CD14-positive monocyte (primary cell): ENCODE measurements at regions not wholly inside any gene's neighbourhood (a gene's known extent, or its start where the extent isn't known, plus 50 kb on each side); places are given as distances from the start of the nearest gene placed in this dataset.
A peak's percentile ranks its signal among the peaks of the same experiment; 100 is the strongest.

Experiments used
- DNase-seq, 3 donors: peaks; one replicate each; pipeline ENCODE4 v3.0.0-alpha.2; 2011 to 2022
- H2AFZ ChIP-seq: 2 replicates; pipeline ENCODE4 v1.6.0; 2012; ENCODE audit warnings: mild to moderate bottlenecking, low read depth, low read length, inconsistent platforms; ENCODE audit not compliant: insufficient read depth, poor library complexity, severe bottlenecking
- H3K27ac ChIP-seq, 2 donors: 1 replicate in 1 of 2; 2 replicates in 1 of 2; pipeline ENCODE4 v1.5.1; 2012 to 2013; ENCODE audit warnings: low read length in 2 of 2, control low read depth in 1 of 2, inconsistent platforms in 1 of 2, low read depth in 1 of 2, mild to moderate bottlenecking in 1 of 2
- H3K27me3 ChIP-seq, 2 donors: one replicate each; pipeline versions ENCODE4 v1.6.0 to v1.6.1; 2011 to 2013; ENCODE audit warnings: low read length in 2 of 2; ENCODE audit not compliant: control insufficient read depth in 2 of 2, insufficient read depth in 2 of 2
- H3K36me3 ChIP-seq, 2 donors: replicated peaks in 1 of 2; 1 replicate in 1 of 2; 2 replicates in 1 of 2; pipeline versions ENCODE4 v1.5.1 to v1.6.1; 2012 to 2013; ENCODE audit warnings: low read length in 2 of 2, control low read depth in 1 of 2, inconsistent platforms in 1 of 2, mild to moderate bottlenecking in 1 of 2; ENCODE audit not compliant: insufficient read depth in 2 of 2, control insufficient read depth in 1 of 2
- H3K4me1 ChIP-seq, 2 donors: 1 replicate in 1 of 2; 2 replicates in 1 of 2; pipeline versions ENCODE4 v1.5.1 to v1.6.1; 2012 to 2013; ENCODE audit warnings: low read length in 2 of 2, control low read depth in 1 of 2, inconsistent platforms in 1 of 2, mild to moderate bottlenecking in 1 of 2, moderate library complexity in 1 of 2; ENCODE audit not compliant: insufficient read depth in 2 of 2, control insufficient read depth in 1 of 2
- H3K4me2 ChIP-seq: replicated peaks from 2 replicates; pipeline ENCODE3; 2012; ENCODE audit warnings: low read length, moderate library complexity, mild to moderate bottlenecking; ENCODE audit not compliant: poor library complexity, severe bottlenecking; ENCODE audit errors: extremely low read depth
- H3K4me3 ChIP-seq, 3 experiments: fragments of 200-600 bp in 1 of 3; sonication (generic) in 1 of 3; replicated peaks in 1 of 3; 1 replicate in 2 of 3; 2 replicates in 1 of 3; pipeline ENCODE4 v1.5.1; 2011 to 2013; ENCODE audit warnings: low read length in 3 of 3, mild to moderate bottlenecking in 3 of 3, control low read depth in 2 of 3, low read depth in 2 of 3, inconsistent platforms in 1 of 3, moderate library complexity in 1 of 3
- H3K79me2 ChIP-seq: 2 replicates; pipeline ENCODE4 v1.6.0; 2012; ENCODE audit warnings: mild to moderate bottlenecking, control low read depth, inconsistent platforms, low read length, moderate library complexity; ENCODE audit not compliant: insufficient read depth
- H3K9ac ChIP-seq: 2 replicates; pipeline ENCODE4 v1.6.0; 2017; ENCODE audit warnings: low read length, mild to moderate bottlenecking; ENCODE audit not compliant: insufficient read depth, poor library complexity, severe bottlenecking
- H3K9me3 ChIP-seq, 2 donors: replicated peaks in 1 of 2; 1 replicate in 1 of 2; 2 replicates in 1 of 2; pipeline versions ENCODE4 v1.5.1 to v1.6.1; 2012 to 2013; ENCODE audit warnings: low read length in 2 of 2, control low read depth in 1 of 2; ENCODE audit not compliant: control insufficient read depth in 1 of 2, insufficient read depth in 1 of 2
- H4K20me1 ChIP-seq: 2 replicates; pipeline ENCODE4 v1.6.0; 2012; ENCODE audit warnings: mild to moderate bottlenecking, low read length, control low read depth, moderate library complexity; ENCODE audit not compliant: insufficient read depth
- H3K27ac Mint-ChIP-seq, 7 donors: one replicate each; pipeline ENCODE4 v1.8.0; 2020; ENCODE audit warnings: mild to moderate bottlenecking in 7 of 7, mixed read lengths in 7 of 7, moderate library complexity in 6 of 7, inconsistent platforms in 2 of 7
- H3K27me3 Mint-ChIP-seq, 3 donors: one replicate each; pipeline ENCODE4 v1.8.0; 2021 to 2022; ENCODE audit warnings: low read depth in 3 of 3, mild to moderate bottlenecking in 3 of 3, mixed read lengths in 3 of 3, moderate library complexity in 3 of 3, inconsistent platforms in 1 of 3
- H3K36me3 Mint-ChIP-seq, 2 donors: one replicate each; pipeline ENCODE4 v1.8.0; 2020; ENCODE audit warnings: mixed read lengths in 2 of 2, inconsistent platforms in 1 of 2, mild to moderate bottlenecking in 1 of 2
- H3K4me1 Mint-ChIP-seq: one replicate; pipeline ENCODE4 v1.8.0; 2020; ENCODE audit warnings: mild to moderate bottlenecking, mixed read lengths
- H3K4me3 Mint-ChIP-seq, 2 donors: one replicate each; pipeline ENCODE4 v1.8.0; 2020; ENCODE audit warnings: mild to moderate bottlenecking in 2 of 2, mixed read lengths in 2 of 2, moderate library complexity in 1 of 2
- H3K9me3 Mint-ChIP-seq, 7 donors: one replicate each; pipeline ENCODE4 v1.8.0; 2020 to 2022; ENCODE audit warnings: mixed read lengths in 7 of 7, mild to moderate bottlenecking in 6 of 7, moderate library complexity in 6 of 7, inconsistent platforms in 2 of 7
- WGBS: methylation state at CpG from one replicate; pipeline ENCODE4 v1.1.5; 2013; ENCODE audit warnings: missing lambda C conversion rate; ENCODE audit not compliant: insufficient coverage; 5-methylcytosine and 5-hydroxymethylcytosine counted together
- intact Hi-C, 2 donors: fragments of 100-400 bp; cut with micrococcal nuclease; formaldehyde crosslinking; loops; one replicate each; pipeline versions ENCODE4 v1.15.0 to v1.15.1; 2023
- TF ChIP-seq, protein P1 (sequence below): fragments of 200-600 bp; IDR thresholded peaks from one replicate; pipeline ENCODE4 v1.8.0; 2022; ENCODE audit warnings: antibody characterized with exemption, mild to moderate bottlenecking

DNA sequence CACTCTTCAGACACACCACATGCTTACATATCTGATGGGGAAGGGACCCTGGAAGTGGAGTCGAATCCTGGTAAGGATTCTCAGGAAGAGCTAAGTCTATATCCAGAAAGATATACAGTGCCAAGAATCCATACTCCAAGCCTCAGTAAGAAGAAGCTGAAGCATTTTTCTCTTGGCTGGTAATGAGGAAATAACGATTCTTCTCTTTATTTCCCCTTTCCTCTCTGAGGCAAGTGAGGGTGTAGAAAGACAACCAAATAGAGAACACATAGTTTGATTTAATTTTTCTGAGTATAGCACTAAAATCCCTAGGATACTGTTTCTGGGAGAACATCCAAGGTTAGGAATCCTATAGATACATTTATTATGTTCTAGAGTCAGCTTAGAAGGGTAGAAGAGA is 857.3 kb downstream of the TUSC7 start:
- Mint-ChIP-seq H3K27me3 (peaks cover 1 to 6% (median 3%) of the 10 kb centered on the region in 3 donors), H3K27ac (peak overlapping the region in 6 of 7 donors; percentile 33 to 79 (median 60)), H3K4me3 (no peak overlapping the region), H3K4me1 (peaks cover 18% of the 10 kb centered on the region), H3K9me3 (peaks cover 0 to 5% (median 2%) of the 10 kb centered on the region in 7 donors), H3K36me3 (no peaks in the 10 kb centered on the region)
- intact Hi-C loops = no loop called here
- Histone ChIP-seq H3K27ac (peak overlapping the region in 1 of 2 donors; percentile 60), H3K27me3 (no peaks in the 10 kb centered on the region), H3K9ac (no peak overlapping the region), H3K4me2 (no peak overlapping the region), H3K36me3 (no peaks in the 10 kb centered on the region), H3K4me3 (no peak overlapping the region), H3K79me2 (no peaks in the 10 kb centered on the region), H2AFZ (no peak overlapping the region), H4K20me1 (no peaks in the 10 kb centered on the region), H3K4me1 (peaks cover 15 to 18% of the 10 kb centered on the region in 2 donors), H3K9me3 (no peaks in the 10 kb centered on the region)
- TF ChIP-seq, protein P1, sequence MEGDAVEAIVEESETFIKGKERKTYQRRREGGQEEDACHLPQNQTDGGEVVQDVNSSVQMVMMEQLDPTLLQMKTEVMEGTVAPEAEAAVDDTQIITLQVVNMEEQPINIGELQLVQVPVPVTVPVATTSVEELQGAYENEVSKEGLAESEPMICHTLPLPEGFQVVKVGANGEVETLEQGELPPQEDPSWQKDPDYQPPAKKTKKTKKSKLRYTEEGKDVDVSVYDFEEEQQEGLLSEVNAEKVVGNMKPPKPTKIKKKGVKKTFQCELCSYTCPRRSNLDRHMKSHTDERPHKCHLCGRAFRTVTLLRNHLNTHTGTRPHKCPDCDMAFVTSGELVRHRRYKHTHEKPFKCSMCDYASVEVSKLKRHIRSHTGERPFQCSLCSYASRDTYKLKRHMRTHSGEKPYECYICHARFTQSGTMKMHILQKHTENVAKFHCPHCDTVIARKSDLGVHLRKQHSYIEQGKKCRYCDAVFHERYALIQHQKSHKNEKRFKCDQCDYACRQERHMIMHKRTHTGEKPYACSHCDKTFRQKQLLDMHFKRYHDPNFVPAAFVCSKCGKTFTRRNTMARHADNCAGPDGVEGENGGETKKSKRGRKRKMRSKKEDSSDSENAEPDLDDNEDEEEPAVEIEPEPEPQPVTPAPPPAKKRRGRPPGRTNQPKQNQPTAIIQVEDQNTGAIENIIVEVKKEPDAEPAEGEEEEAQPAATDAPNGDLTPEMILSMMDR = no peak
- peak; percentile 29 to 45 (median 37) for DNase-seq
- no CpG with 5 or more reads among the region's 2 CpGs for WGBS

DNA sequence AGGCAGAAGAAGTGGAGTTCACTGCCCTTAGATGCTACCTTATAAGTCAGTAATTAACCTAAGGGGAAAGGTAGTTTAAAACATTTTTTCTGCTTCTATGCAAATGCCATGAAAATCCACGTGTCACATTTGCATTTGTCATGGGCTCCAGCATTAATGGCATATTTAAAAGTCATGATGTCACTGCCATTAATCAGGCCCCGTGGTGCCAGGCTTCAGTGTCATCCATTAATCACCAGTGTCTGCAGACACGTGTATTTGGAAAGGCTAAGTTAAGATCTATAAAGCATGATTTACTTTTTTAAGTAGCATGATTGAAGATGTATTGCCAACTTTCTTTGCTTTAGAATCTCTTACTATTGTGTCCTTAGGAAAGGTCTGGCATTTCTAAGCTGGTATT is 857.8 kb downstream of the TUSC7 start:
- Mint-ChIP-seq H3K9me3 (peaks cover 0 to 5% (median 2%) of the 10 kb centered on the region in 7 donors), H3K4me3 (no peak overlapping the region), H3K36me3 (no peaks in the 10 kb centered on the region), H3K27me3 (peaks cover 1 to 6% (median 5%) of the 10 kb centered on the region in 3 donors), H3K4me1 (peaks cover 18% of the 10 kb centered on the region), H3K27ac (peak overlapping the region in 5 of 7 donors; percentile 33 to 67 (median 55))
- Histone ChIP-seq H3K9me3 (no peaks in the 10 kb centered on the region), H3K4me3 (peak overlapping the region in 1 of 3 experiments; percentile 6), H3K4me2 (no peak overlapping the region), H2AFZ (no peak overlapping the region), H3K27ac (peak overlapping the region in 1 of 2 donors; percentile 60), H3K79me2 (no peaks in the 10 kb centered on the region), H4K20me1 (no peaks in the 10 kb centered on the region), H3K4me1 (peaks cover 15 to 18% of the 10 kb centered on the region in 2 donors), H3K36me3 (no peaks in the 10 kb centered on the region), H3K9ac (no peak overlapping the region), H3K27me3 (no peaks in the 10 kb centered on the region)
- TF ChIP-seq, protein P1 = no peak
- intact Hi-C loops = no loop called here
- peak; percentile 12 to 51 (median 34) for DNase-seq
- WGBS = 75% methylated on average over 2 of the region's 3 CpGs
